ENCODE measurements at regions not wholly inside any gene's neighbourhood (a gene's known extent, or its start where the extent isn't known, plus 50 kb on each side); places are given as distances from the start of the nearest gene placed in this dataset.

- intact Hi-C loops (cut with DNase I), result no loop called here
Observed at GRCh38 chr6:44624936-44625573, 237.5 kb downstream of the CDC5L start.

GRCh38 chr6:44625996-44626395, 238.5 kb downstream of the CDC5L start:
- H3K27me3 ChIP-seq (ENCODE audit: insufficient read depth in 3 of 3, low read length in 2 of 3), result no peaks in the 10 kb centered on the region
- no peak overlapping the region for H3K4me3 ChIP-seq
- DNase-seq, result no peak
- H3K27ac ChIP-seq, result no peak overlapping the region
- no peak for TF ChIP-seq CTCF (IDR thresholded peaks at IDR 0.05)
- H3K36me3 ChIP-seq (ENCODE audit: insufficient read depth in 1 of 2, low read depth in 1 of 2), result no peaks in the 10 kb centered on the region
- intact Hi-C loops (cut with DNase I), result no loop called here
- no peaks in the 10 kb centered on the region for H3K9me3 ChIP-seq
- 98 to 100% (median 98%) methylated on average over 2 of the region's 2 CpGs for WGBS, 3 donors
- no peak for ATAC-seq
- no peaks in the 10 kb centered on the region for H3K4me1 ChIP-seq

More at GRCh38 chr6:44624936-44625573, 237.5 kb downstream of the CDC5L start:
- Histone ChIP-seq H3K4me3 (no peak overlapping the region), H3K4me1 (no peaks in the 10 kb centered on the region), H3K27me3 (ENCODE audit: insufficient read depth in 3 of 3, low read length in 2 of 3) (no peaks in the 10 kb centered on the region), H3K36me3 (ENCODE audit: insufficient read depth in 1 of 2, low read depth in 1 of 2) (no peaks in the 10 kb centered on the region), H3K9me3 (no peaks in the 10 kb centered on the region), H3K27ac (no peak overlapping the region)
- TF ChIP-seq CTCF (IDR thresholded peaks at IDR 0.05), result no peak
- WGBS, 3 donors, result 70 to 77% (median 74%) methylated on average over 8 of the region's 8 CpGs
- DNase-seq (no peak), ATAC-seq (no peak)

- DNase-seq (no peak), ATAC-seq (no peak)
- WGBS, 3 donors, result 86 to 93% (median 92%) methylated on average over 8 to 9 of the region's 9 CpGs
- H3K36me3 ChIP-seq (ENCODE audit: insufficient read depth in 1 of 2, low read depth in 1 of 2), result no peaks in the 10 kb centered on the region
- H3K9me3 ChIP-seq, result no peaks in the 10 kb centered on the region
- intact Hi-C loops (cut with DNase I), result no loop called here
- no peak overlapping the region for H3K4me3 ChIP-seq
- no peak for TF ChIP-seq CTCF (IDR thresholded peaks at IDR 0.05)
- no peak overlapping the region for H3K27ac ChIP-seq
- H3K4me1 ChIP-seq, result no peaks in the 10 kb centered on the region
- peaks cover 0 to 5% (median 0%) of the 10 kb centered on the region in 3 donors for H3K27me3 ChIP-seq (ENCODE audit: insufficient read depth in 3 of 3, low read length in 2 of 3)
Observed at GRCh38 chr6:44626616-44627015, 239.1 kb downstream of the CDC5L start.

GRCh38 chr6:44627091-44627882, 239.8 kb downstream of the CDC5L start:
- Histone ChIP-seq H3K9me3 (no peaks in the 10 kb centered on the region), H3K4me3 (no peak overlapping the region), H3K27ac (no peak overlapping the region), H3K4me1 (no peaks in the 10 kb centered on the region), H3K36me3 (ENCODE audit: insufficient read depth in 1 of 2, low read depth in 1 of 2) (no peaks in the 10 kb centered on the region), H3K27me3 (ENCODE audit: insufficient read depth in 3 of 3, low read length in 2 of 3) (peaks cover 0 to 8% (median 0%) of the 10 kb centered on the region in 3 donors)
- no peak for TF ChIP-seq CTCF (IDR thresholded peaks at IDR 0.05)
- no peak for ATAC-seq
- DNase-seq, result peak in 1 of 2 donors; percentile 64
- 63 to 74% (median 71%) methylated on average over 20 to 23 of the region's 23 CpGs for WGBS, 3 donors
- intact Hi-C loops (cut with DNase I), result no loop called here
